ENCODE measurements at regions not wholly inside any gene's neighbourhood (a gene's known extent, or its start where the extent isn't known, plus 50 kb on each side); places are given as distances from the start of the nearest gene placed in this dataset.

GRCh38 chr18:2293109-2293839 is 278.0 kb downstream of the METTL4 start:
- DNase-seq: no peak

DNA sequence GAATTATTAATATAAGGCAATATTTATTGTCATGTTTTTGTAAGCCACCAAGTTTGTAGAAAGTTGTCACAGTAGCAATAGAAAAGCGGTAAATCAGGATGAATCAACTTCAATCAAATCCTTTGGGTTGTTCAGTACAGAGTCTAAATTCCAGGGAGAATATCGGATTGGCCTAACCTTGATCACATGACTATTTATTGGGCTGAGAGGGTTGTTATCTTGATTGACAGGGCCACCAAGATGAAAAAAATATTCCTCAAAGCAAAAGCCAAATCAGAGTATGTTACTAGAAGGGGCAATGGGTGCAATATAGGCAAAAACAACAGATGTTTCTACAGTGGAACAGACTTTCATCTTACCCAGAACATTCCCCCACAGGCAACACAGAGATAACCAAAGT is 270.0 kb downstream of the METTL4 start:
- no peak for DNase-seq

DNA sequence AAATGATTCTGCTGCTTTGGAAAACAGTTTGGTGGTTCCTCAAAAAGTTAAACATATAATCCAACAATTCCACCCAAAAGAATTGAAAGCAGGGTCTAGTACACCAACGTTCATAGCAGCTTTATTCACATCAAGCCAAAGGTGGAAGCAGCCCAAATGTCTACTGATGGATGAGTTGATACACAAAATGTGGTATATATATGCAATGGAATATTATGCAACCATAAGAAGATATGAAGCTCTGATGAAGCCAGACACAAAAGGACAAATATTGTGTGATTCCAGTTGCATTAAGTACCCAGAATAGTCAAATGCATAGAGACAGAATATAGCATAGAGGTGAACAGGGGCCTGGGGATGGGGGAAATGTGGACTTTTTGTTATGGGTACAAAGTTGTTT is 269.3 kb downstream of the METTL4 start:
- no peak for DNase-seq

DNA sequence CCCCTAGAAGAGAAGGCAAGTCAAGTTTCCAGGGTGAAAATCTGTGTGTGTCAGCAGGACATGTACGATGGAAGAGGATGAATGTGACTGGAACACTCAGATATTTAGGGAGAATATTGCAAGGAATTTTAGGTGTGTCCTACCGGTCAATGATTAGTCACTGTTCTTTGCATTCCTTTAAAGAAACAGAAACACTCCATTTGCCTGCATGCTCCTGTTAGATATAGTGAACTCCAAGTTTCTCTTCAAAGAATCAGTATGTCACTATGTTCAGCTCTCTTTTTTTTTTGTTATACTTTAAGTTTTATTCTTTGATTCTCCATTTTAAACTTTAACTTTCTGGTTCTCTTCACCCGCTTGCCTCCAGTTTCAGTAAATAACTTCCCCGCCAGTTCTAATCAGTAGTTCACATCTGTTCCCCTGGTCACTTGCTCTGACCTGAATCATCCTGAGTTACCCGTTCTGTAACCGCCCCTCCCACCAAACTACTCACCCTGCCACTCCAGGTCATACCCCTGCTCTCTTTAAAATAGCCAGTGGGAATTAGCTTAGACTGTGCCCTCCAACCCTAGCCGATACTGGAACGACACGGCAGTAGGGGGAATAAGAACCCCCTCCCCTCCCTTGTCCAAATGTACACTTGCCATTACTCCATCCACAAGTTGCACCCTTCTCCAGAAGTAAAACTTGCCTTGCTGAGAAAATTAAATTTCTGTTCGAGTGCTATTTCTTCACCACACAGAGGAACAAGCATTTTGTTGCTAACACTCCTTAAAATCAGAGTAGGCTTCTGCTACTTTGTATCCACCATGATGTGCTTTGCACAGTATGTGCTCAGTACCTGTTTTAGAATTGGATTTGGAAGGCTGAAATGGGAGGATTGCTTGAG is 268.4 kb downstream of the METTL4 start:
- no peak for DNase-seq

GRCh38 chr18:2303517-2304238 is 267.6 kb downstream of the METTL4 start:
- no peak for DNase-seq

- no peak for DNase-seq
These were observed 266.7 kb downstream of the METTL4 start for GRCh38 chr18:2304378-2305175.

- no peak for DNase-seq
These were observed 264.7 kb downstream of the METTL4 start for GRCh38 chr18:2306606-2307005.

DNA sequence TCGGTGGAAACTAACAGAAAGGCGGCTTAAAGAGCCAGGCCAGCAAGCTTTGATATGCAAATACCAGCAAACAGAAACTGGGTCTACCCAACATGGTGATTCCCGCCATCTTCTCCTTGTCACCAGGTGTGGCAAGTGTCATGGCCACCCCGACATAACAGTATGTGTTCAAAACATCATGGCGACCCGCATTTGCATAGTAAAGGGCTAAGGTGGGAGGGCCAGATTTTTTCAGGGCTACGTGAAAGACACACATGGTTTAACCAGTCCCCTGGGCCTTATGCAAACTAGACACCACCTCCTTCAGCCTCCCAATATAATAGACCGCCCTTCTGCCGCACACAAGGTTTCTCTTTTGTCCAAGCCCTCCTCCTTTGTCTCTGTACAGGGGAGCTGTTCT is 260.4 kb downstream of the METTL4 start:
- no peak for DNase-seq

GRCh38 chr18:2312440-2312839 is 258.9 kb downstream of the METTL4 start:
- DNase-seq: no peak

GRCh38 chr18:2313332-2313731 is 258.0 kb downstream of the METTL4 start:
- DNase-seq: no peak

DNA sequence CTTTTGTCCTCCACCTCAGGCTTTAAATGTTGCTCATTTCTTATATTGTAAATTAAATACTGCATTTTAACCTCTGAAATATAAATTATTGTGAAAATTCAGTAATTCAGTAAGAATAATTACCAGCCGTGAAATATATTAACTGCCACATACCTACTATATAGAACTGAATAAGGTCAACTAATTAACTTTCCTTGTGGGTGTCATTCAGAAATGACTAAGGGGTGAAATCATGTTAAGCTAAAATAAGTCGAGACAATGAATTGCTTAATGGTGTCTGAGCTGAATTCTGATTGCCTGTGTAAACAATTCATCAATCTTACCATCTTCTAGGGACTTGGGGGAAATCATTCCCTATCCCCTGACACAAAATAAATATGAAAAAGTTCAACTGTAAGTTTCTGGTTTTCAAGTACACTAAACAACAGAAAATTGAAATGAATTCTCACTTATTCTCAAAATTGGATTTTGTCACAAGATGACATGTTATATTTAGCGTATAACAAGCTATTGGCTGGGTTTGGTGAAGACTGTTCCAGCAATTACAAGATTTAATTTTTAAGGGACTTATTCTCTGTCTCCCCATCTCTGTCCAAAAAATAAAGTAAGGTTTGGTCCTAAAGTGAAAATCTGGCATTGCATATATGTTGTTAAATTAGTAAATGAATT is 255.1 kb downstream of the METTL4 start:
- no peak for DNase-seq

DNA sequence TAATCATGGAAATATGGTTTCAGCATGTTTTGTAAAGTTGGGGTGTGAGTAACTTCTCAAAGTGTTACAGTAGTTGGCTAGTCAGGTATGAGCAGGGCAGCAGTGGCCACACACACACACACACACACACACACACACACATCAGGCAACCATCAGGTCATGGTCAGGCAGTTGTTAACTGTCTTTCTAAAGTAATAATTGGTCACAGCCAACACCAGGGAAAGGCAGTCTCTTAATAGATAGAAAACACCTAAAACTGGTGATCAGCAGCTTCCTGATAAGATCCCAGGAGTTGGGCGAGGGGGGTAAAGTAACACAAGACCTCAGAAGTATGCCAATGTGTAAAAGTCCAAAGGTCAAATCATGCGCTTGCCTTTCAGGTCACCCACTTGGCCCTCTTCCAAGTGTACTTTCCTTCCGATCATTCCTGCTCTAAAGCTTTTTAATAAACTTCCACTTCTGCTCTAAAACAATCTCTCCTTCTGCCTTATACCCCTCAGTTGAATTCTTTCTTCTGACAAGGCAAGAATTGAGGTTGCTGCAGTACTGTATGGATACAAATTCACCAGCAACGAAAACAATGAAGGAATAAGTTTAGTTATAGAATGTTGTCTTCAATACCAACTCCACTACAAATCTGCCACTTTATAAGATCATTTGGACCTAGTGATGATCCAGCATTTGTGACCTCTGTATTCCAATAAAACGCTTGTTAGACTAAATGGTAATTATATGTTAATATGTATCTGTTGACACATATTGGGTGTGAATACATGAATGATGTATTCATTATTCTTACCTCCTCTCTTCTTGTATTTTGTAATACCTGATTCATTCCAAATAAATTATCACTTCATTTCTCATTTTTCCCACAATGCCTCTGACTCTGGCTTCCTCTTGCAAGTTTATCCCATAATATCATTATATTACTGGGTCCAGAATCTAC is 254.3 kb downstream of the METTL4 start:
- DNase-seq: no peak

DNA sequence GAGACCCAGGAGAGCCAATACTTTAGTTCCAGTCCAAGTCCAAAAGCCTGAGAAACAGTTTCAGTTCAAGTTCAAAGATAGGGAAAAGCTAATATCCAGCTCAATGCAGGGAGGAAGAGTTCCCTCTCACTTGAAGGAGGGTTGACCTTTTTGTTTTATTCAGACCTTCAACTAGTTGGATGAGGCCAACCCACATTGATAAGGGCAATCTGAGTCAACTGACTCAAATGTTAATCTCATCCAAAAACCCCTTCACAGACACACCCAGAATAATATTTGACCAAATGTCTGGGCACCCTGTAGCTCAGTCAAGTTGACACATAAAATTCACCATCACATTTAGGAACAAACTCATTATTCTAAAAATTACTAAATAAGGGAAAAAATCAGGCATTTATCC is 246.8 kb downstream of the METTL4 start:
- DNase-seq: no peak

- no peak for DNase-seq
These were observed 245.9 kb downstream of the METTL4 start for GRCh38 chr18:2325308-2325849.

DNA sequence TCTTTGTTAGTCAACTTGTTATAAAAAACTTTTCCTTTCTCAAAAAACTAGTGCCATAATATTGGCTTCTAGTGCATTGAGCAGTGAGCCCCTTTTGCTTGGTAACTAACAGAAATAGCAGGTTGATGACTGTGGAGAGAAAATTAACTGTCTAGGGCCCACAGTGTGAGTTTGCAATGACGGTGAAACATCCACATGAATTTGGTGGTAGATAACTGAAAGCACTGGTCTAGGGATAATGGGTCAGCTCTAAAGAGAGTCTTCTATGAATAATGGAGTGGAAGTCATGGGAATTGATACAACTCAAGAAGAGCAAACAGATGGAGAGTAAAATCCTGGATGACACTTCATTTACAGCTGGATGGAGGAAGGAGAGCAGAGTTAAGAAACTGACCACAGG is 245.4 kb downstream of the METTL4 start:
- DNase-seq: no peak

GRCh38 chr18:2326999-2327398 is 244.3 kb downstream of the METTL4 start:
- DNase-seq: no peak

GRCh38 chr18:2330764-2331163 is 240.5 kb downstream of the METTL4 start:
- DNase-seq: no peak

GRCh38 chr18:2331491-2331890 is 239.8 kb downstream of the METTL4 start:
- DNase-seq: no peak

- DNase-seq: no peak
These were observed 234.5 kb downstream of the METTL4 start for GRCh38 chr18:2336690-2337392.

DNA sequence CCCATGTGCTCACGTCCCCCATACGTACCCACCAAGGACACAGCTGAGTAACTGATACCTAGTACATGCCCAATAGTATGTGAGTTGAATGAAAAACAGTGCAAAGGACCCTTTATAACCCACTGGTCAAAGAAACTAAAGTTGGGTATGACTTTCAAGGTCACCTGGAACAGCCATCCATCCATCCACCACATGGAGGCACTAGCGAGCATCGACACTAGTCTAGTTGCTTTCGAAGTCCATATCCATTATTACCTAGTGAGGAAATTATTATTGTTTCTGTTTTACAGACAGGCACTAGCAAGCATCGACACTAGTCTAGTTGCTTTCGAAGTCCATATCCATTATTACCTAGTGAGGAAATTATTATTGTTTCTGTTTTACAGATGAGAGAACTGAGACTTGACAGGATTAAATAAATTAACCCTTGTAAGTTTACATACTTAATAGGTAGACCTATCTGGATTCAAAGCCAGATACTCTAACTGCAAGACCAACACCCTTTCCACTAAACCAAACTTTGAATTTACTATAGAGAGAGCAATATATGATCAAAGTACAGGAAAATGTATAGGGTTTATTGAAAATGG is 233.7 kb downstream of the METTL4 start:
- DNase-seq: no peak

Data from retina (tissue), 1 donor.